COLO668 (cell line): ENCODE measurements at regions not wholly inside any gene's neighbourhood (a gene's known extent, or its start where the extent isn't known, plus 50 kb on each side); places are given as distances from the start of the nearest gene placed in this dataset.
"Not testable (repeated sequence)": the region's sequence is repeated elsewhere in the genome, so short reads cannot be mapped to it uniquely, and the experiment has no call there.

Source experiments
- DNase-seq: peaks from one replicate; lab custom pipeline; 2025; ENCODE audit not compliant: unreplicated experiment; lab: John Stamatoyannopoulos, UW

DNA sequence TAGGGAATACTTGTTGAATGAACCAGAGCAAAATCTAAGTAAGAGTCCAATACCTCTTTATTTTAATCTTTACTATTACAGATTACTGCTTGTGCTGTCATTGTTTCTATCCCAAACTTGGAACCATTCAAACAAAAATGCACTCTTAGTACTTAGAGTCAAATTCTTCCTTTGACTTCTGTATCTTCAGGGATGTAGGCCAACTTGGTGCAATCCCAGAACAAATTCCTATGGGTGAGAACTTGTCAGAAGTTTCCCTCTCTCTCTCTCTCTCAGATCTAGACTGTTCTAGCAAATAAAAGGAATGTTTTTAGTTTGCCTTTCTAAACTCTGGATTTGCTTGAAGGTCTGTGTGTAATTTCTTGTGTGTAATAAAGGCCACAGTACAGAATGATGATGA is 329.0 kb upstream of the TMTC4 start:
- no peak for DNase-seq

GRCh38 chr13:100989392-100989791 is 314.8 kb upstream of the TMTC4 start:
- no peak for DNase-seq

GRCh38 chr13:100988921-100989320 is 314.3 kb upstream of the TMTC4 start:
- no peak for DNase-seq

DNA sequence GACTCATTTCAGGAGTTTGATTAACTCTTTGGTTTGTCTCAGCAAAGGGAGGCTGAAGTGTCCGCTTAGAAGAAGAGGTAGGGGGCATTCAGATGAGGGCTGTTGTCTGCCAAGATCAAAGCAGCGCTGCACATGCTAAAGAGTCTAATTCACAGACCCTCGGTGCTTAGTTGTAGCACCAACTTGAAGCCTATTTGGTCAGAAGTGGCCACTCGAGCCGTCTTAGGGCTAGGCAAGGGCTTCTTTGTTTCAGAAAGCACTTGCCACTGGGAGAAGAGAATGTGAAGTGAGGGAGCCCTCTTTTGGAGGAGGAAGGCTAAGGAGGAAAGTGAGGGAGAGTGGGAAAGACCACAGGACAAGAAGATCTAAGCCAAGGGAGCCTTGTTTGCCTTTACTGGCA is 313.4 kb upstream of the TMTC4 start:
- DNase-seq, result no peak

- no peak for DNase-seq
Observed at GRCh38 chr13:100986571-100986970, 312.0 kb upstream of the TMTC4 start.

- no peak for DNase-seq
Observed at GRCh38 chr13:100984085-100984705, 309.6 kb upstream of the TMTC4 start.

- DNase-seq, result no peak
Observed at GRCh38 chr13:100983111-100983510, 308.5 kb upstream of the TMTC4 start.

- DNase-seq, result no peak
Observed at GRCh38 chr13:100980171-100980570, 305.6 kb upstream of the TMTC4 start.

- no peak for DNase-seq
Observed at GRCh38 chr13:100977841-100978240, 303.2 kb upstream of the TMTC4 start.

GRCh38 chr13:100976993-100977392 is 302.4 kb upstream of the TMTC4 start:
- no peak for DNase-seq

- DNase-seq, result not testable (repeated sequence)
Observed at GRCh38 chr13:100975666-100976065, 301.1 kb upstream of the TMTC4 start.

DNA sequence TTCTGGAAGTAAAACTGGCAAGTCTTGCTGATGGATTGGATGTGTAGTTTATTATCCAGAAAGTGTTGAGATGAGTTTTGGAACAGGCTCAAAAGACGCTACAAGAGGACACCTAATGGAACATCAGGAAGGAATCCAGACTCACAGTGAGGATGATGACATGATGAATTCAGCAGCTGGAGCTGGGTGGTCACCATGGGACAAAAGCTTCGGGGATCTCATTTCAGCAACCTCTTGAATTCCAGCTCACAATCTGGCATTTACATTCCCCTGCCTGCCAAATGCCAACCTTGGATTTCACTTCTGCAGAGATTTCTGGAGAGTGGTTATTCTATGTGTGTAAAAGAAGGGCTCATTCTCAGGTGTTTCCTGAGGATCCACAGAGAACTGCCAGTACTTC is 288.0 kb upstream of the TMTC4 start:
- DNase-seq, result no peak

GRCh38 chr13:100961186-100961585 is 286.6 kb upstream of the TMTC4 start:
- DNase-seq, result no peak

DNA sequence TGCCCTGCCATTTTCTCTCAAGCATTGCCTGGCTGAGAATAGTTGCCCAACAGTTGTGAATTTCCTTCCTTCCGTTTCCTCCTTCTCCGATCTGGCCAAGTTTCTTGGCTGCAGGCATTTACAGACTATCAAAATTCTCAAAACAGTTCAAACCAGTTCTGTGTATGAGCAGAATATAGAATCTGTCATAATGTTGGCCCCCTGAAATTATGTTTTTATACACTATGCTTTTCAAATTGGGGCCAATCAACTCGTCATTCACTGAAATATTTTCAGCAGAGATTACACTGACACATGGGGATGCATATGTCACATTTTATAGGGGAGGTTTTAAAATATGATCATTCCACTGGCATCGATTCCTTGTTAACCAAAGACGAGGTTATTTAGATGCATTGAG is 284.2 kb upstream of the TMTC4 start:
- DNase-seq, result no peak

- no peak for DNase-seq
Observed at GRCh38 chr13:100957741-100958140, 283.1 kb upstream of the TMTC4 start.

DNA sequence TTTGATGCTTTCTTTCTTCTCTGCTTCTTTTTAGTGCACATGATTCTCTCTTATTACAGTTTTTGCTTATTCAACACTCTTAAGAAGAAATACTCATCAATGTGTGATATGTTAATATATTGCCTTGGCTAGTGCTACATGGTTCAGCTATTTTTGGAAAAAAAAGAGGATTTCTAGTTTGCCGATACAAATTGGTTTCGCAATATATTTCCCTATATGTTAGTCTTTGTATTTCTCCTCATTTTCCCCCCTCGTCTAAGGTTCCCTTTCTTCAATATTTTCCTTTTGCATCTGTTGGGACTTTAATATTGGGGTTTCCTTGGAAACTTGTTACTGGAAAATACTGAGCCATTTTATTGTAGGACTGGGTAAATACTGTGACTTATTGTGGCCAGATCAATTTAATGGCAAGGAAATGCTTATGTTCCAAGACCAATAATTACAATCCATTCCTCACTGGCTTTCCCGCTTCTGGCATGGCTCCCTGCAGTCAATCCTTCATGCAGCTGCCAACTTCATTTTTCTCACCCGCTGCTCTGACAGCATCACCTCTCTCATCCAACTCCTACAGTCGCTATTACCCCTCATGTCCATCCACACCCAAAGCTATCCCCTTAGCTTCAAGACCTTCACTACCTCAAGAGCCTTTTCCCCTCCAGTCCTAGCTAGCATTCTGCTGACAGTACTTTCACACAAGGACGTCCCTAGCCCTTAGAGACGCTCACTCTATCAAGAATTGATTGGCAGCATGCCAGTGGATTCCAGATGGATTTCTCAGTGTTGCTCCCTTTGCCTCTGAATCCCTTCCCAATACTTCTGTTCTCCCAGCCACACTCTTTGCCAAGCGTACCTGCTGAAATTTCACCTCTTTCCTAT is 280.1 kb upstream of the TMTC4 start:
- no peak for DNase-seq

GRCh38 chr13:100951016-100951415 is 276.4 kb upstream of the TMTC4 start:
- DNase-seq, result no peak

DNA sequence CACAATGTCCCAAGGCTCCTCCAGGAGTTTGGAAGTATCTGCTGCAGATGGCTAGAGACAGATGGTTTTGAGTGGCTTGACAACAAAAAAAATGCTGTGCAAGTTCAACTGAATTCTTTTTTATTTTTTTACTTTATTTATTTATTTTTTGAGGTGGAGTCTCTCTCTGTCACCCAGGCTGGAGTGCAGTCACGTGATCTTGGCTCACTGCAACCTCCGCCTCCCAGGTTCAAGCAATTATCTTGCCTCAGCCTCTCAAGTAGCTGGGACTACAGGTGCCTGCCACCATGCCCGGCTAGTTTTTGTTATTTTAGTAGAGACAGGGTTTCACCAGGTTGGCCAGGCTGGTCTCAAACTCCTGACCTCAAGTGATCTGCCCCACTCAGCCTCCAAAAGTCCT is 274.3 kb upstream of the TMTC4 start:
- DNase-seq, result not testable (repeated sequence)

GRCh38 chr13:100946588-100946987 is 272.0 kb upstream of the TMTC4 start:
- DNase-seq, result no peak

DNA sequence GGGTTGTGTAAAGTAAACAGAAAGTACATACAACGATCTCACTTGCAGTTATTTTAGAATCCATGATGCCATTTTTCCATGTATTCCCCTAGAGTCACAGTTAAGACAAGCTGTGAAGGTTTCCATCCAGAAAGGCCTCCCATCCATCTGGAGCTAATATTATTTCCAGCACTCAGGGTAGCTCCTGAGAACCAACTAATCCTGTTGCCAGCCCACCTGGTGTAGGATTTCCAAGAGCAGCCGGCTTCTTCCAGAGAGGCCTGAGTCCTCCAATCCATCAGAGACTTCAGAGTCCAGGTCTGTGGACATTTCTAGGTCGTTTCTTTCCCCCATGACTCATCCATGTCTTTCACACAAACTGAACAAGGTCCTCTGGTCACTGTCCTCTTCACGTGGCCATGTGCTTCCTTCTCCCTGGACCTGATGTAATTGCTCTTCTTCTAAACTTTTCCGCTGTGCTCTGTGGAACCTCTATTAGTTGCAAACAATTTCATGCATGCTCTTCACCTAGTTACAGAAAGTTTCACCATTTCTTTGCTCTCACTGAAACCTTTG is 270.3 kb upstream of the TMTC4 start:
- no peak for DNase-seq

DNA sequence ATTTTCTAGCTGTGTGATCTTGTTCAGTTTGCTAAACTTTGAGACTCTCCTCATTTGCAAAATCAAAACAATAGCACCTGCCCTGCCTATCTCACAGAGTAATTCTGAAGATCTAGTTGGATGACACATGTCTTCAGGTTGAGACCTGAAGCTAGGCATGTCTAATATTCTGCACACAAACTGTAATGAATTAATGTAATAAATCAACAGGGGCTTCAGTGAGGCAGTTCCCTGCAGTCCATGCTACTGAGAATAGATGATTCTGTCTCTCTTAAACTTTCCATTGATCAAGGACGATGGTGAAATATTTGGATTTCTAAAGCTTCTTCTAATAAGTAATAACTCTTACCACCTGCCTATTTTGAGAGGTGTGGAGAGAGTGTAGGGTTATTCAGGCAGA is 268.1 kb upstream of the TMTC4 start:
- DNase-seq, result no peak
